ENCODE measurements at regions not wholly inside any gene's neighbourhood (a gene's known extent, or its start where the extent isn't known, plus 50 kb on each side); places are given as distances from the start of the nearest gene placed in this dataset.

- intact Hi-C loops (cut with DNase I): no loop called here
- Histone ChIP-seq H3K9me3 (no peaks in the 10 kb centered on the region), H3K4me3 (no peak overlapping the region), H3K4me1 (no peaks in the 10 kb centered on the region), H3K36me3 (no peaks in the 10 kb centered on the region), H3K27ac (no peak overlapping the region), H3K27me3 (no peaks in the 10 kb centered on the region)
- DNase-seq: no peak
- TF ChIP-seq CTCF (IDR thresholded peaks at IDR 0.05): no peak
- WGBS, 2 donors: 83 to 95% methylated on average over 1 of the region's 1 CpG
Measured at GRCh38 chr6:98339506-98339905, 494.9 kb upstream of the POU3F2 start.

GRCh38 chr6:98343004-98343403 is 491.4 kb upstream of the POU3F2 start:
- TF ChIP-seq CTCF (IDR thresholded peaks at IDR 0.05): no peak
- no peak for TF ChIP-seq POLR2A (IDR thresholded peaks at IDR 0.05)
- TF ChIP-seq POLR2AphosphoS5 (IDR thresholded peaks at IDR 0.05): no peak
- no peak for TF ChIP-seq EP300 (IDR thresholded peaks at IDR 0.05)

GRCh38 chr6:98343797-98344196 is 490.6 kb upstream of the POU3F2 start:
- Histone ChIP-seq H3K4me1 (no peaks in the 10 kb centered on the region), H3K27ac (no peak overlapping the region), H3K36me3 (no peaks in the 10 kb centered on the region), H3K9me3 (no peaks in the 10 kb centered on the region), H3K27me3 (no peaks in the 10 kb centered on the region), H3K4me3 (no peak overlapping the region)
- intact Hi-C loops (cut with DNase I): no loop called here
- DNase-seq: no peak
- TF ChIP-seq POLR2A (IDR thresholded peaks at IDR 0.05): no peak
- no peak for TF ChIP-seq CTCF (IDR thresholded peaks at IDR 0.05)
- TF ChIP-seq EP300 (IDR thresholded peaks at IDR 0.05): no peak
- TF ChIP-seq POLR2AphosphoS5 (IDR thresholded peaks at IDR 0.05): no peak

More at GRCh38 chr6:98343004-98343403, 491.4 kb upstream of the POU3F2 start:
- H3K36me3 ChIP-seq: no peaks in the 10 kb centered on the region
- H3K27me3 ChIP-seq: no peaks in the 10 kb centered on the region
- H3K4me3 ChIP-seq: no peak overlapping the region
- no peaks in the 10 kb centered on the region for H3K4me1 ChIP-seq
- no peaks in the 10 kb centered on the region for H3K9me3 ChIP-seq
- intact Hi-C loops (cut with DNase I): no loop called here
- no peak for DNase-seq
- H3K27ac ChIP-seq: no peak overlapping the region

GRCh38 chr6:98352348-98352747 is 482.0 kb upstream of the POU3F2 start:
- Histone ChIP-seq H3K36me3 (no peaks in the 10 kb centered on the region), H3K9me3 (no peaks in the 10 kb centered on the region), H3K27me3 (no peaks in the 10 kb centered on the region), H3K4me3 (no peak overlapping the region), H3K27ac (no peak overlapping the region), H3K4me1 (no peaks in the 10 kb centered on the region)
- no peak for TF ChIP-seq EP300 (IDR thresholded peaks at IDR 0.05)
- TF ChIP-seq POLR2A (IDR thresholded peaks at IDR 0.05): no peak
- DNase-seq: no peak
- intact Hi-C loops (cut with DNase I): no loop called here
- WGBS, 2 donors: 57 to 79% methylated on average over 2 of the region's 2 CpGs

GRCh38 chr6:98358173-98358572 is 476.2 kb upstream of the POU3F2 start:
- 67 to 69% methylated on average over 3 of the region's 3 CpGs for WGBS, 2 donors
- intact Hi-C loops (cut with DNase I): no loop called here
- Histone ChIP-seq H3K36me3 (no peaks in the 10 kb centered on the region), H3K9me3 (no peaks in the 10 kb centered on the region), H3K27ac (no peak overlapping the region), H3K4me3 (no peak overlapping the region), H3K27me3 (no peaks in the 10 kb centered on the region), H3K4me1 (no peaks in the 10 kb centered on the region)
- no peak for TF ChIP-seq POLR2AphosphoS5 (IDR thresholded peaks at IDR 0.05)
- TF ChIP-seq EP300 (IDR thresholded peaks at IDR 0.05): no peak
- no peak for TF ChIP-seq POLR2A (IDR thresholded peaks at IDR 0.05)
- no peak for TF ChIP-seq CTCF (IDR thresholded peaks at IDR 0.05)
- DNase-seq: no peak

Measured in sigmoid colon (tissue), 6 donors.